Ishikawa (cell line): ENCODE measurements at regions not wholly inside any gene's neighbourhood (a gene's known extent, or its start where the extent isn't known, plus 50 kb on each side); places are given as distances from the start of the nearest gene placed in this dataset.

Source experiments
- EP300 ChIP-seq: IDR thresholded peaks from 2 replicates; pipeline ENCODE4 v1.6.1; 2012; ENCODE audit warnings: borderline replicate concordance
- RAD21 ChIP-seq: IDR thresholded peaks from 2 replicates; pipeline ENCODE4 v1.6.1; 2012; ENCODE audit warnings: low read depth
- TCF12 ChIP-seq: IDR thresholded peaks from 2 replicates; pipeline ENCODE4 v1.6.1; 2012; ENCODE audit warnings: low read depth
- TF ChIP-seq, protein P1 (sequence below): IDR thresholded peaks from 2 replicates; pipeline ENCODE4 v1.6.1; 2012

DNA sequence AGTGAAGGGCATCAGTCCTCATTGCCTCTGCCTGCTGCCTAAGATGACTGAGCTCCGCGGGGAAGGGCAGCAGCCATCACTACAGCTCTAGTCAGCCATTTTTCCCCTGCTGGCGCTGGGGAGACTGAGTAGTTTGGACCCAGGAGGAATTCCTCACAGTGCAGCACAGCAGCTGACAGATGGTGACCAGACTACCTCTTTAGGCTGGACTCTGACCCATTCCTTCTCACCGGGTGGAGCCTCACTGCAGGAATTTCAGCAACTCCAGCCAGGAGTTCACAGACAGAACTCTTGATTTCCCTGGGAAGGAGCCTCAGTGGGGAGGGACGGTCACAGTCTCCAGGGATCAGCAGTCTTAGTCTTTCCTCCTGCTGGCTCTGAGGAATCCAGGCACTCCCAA is 492.0 kb upstream of the MMS22L start:
- TF ChIP-seq EP300, result no peak
- TF ChIP-seq, protein P1, sequence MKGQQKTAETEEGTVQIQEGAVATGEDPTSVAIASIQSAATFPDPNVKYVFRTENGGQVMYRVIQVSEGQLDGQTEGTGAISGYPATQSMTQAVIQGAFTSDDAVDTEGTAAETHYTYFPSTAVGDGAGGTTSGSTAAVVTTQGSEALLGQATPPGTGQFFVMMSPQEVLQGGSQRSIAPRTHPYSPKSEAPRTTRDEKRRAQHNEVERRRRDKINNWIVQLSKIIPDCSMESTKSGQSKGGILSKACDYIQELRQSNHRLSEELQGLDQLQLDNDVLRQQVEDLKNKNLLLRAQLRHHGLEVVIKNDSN, result no peak
- TF ChIP-seq TCF12, result no peak
- TF ChIP-seq RAD21, result no peak
